HG02588 (cell line): ENCODE measurements at regions not wholly inside any gene's neighbourhood (a gene's known extent, or its start where the extent isn't known, plus 50 kb on each side); places are given as distances from the start of the nearest gene placed in this dataset.
"Not testable (repeated sequence)": the region's sequence is repeated elsewhere in the genome, so short reads cannot be mapped to it uniquely, and the experiment has no call there.

Experiments
- ATAC-seq: cut with Tn5 transposase; IDR thresholded peaks from one replicate; pipeline ENCODE4 v1.9.1; 2021; ENCODE audit warnings: mild to moderate bottlenecking, moderate library complexity; ENCODE audit not compliant: unreplicated experiment

DNA sequence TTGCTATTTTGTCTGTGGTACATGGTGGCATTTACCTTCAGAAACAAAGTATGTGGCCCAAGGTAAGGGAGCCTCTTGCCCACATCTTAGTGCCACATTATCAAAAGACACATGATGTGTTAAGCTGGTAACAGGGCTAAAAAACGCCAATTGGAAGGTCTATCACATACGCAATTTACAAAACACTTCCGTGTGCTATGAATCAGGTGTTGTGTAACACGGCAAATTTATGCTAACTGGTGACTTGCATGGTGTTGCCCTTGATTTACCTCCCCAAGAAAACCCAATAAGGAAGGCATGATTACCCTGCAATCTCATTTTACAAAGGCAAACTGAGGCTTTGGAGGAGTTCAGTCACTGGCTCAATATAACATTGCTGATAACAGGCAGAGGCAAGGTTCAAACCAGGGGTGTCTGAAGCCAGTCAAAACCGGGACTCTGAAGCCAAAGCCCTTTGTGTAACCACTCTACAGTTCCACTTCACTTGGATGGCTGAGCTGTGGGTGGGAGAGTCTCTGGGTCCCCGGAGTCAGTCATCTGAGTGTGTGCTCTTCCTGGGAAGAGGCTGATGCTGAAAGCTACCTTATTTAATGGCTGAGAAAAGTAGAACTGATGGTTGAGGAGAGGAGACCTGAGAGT is 103.9 kb upstream of the BCL6 start:
- no peak for ATAC-seq

GRCh38 chr3:187850258-187850921 is 105.1 kb upstream of the BCL6 start:
- ATAC-seq: no peak

- ATAC-seq: no peak
Measured at GRCh38 chr3:187852842-187853730, 107.8 kb upstream of the BCL6 start.

DNA sequence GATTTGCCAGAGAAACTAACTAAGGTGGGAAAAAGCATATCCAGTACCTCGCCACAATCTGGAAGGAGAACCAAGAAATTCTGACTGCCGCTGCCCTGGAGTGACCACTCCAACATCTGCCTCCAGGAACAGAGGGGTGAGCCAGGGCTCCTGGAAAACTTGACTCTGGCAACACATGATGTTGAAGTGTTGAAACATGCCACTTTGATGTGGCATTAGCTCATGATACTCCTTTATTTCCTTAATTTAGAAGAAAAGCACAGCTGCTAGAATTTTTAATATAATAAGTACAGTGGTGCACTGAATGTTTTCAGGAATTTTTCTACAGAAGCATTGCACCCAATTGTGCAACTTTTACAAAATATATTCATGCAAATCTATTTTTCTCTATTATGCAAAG is 109.9 kb upstream of the BCL6 start:
- no peak for ATAC-seq

GRCh38 chr3:187856555-187856954 is 111.3 kb upstream of the BCL6 start:
- ATAC-seq: no peak

DNA sequence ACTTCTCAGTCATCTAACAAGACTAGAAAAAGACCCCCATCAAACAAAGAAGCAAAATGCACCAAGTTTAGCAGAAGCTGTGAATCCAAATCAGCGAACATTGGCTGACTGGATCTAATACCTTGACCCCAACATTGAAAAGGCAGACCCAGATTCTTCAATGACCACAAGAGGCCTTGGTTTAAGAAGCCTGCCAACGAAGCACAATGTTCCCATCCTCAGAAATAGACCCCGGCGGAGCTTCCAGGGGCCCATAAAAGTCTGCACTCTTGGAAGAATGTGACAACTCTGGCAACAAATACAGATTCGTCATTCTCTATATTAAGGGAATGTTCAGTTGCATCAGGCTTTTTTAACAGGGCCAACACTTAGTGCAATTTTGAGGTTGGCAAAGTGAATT is 112.8 kb upstream of the BCL6 start:
- no peak for ATAC-seq

- ATAC-seq: no peak
Measured at GRCh38 chr3:187858711-187859110, 113.4 kb upstream of the BCL6 start.

- not testable (repeated sequence) for ATAC-seq
Measured at GRCh38 chr3:187862701-187863277, 117.5 kb upstream of the BCL6 start.

GRCh38 chr3:187870360-187871203 is 125.3 kb upstream of the BCL6 start:
- ATAC-seq: peak; percentile 84

- ATAC-seq: no peak
Measured at GRCh38 chr3:187871204-187871591, 125.9 kb upstream of the BCL6 start.

DNA sequence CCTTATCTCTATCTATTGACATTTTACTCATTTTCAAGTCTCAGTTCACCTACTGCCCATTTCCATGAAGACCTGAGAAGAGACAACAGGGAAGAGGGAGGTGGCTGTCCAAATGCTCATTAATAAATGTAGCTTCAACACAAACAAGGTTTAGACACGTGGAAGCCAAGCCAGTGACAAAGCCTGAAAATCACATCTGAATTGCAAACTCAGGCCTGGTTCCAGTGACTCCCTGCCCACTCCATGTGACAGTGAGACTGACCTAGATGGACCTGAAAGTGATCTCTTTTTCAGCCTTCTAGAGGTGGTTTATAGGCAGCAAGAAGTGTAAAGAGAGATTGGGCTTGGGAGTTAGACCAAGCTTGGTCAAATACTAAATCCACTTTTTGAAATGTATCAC is 126.6 kb upstream of the BCL6 start:
- no peak for ATAC-seq

DNA sequence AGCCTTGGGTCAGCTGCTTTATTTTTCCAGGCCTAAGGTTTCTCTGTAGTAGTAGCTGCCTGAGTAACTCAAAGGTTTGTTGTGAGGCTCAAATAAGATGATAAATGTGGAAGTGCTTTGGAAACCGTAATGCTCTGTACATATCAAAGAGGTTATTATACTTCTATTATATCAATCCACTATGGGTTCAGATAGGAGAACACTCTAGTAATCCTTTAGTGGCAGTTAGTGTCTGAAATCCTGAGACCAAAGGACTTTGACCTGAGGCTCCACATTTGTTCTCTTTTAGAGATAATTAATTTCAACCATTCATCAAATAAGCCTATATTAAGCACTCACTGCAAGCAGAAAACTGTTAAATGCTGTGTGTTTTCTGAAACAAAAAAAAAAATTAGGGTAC is 128.6 kb upstream of the BCL6 start:
- ATAC-seq: no peak

- no peak for ATAC-seq
Measured at GRCh38 chr3:187875863-187876262, 130.6 kb upstream of the BCL6 start.

GRCh38 chr3:187878772-187879518 is 133.7 kb upstream of the BCL6 start:
- ATAC-seq: no peak

GRCh38 chr3:187880441-187880840 is 135.2 kb upstream of the BCL6 start:
- no peak for ATAC-seq

GRCh38 chr3:187880851-187881250 is 135.6 kb upstream of the BCL6 start:
- no peak for ATAC-seq

DNA sequence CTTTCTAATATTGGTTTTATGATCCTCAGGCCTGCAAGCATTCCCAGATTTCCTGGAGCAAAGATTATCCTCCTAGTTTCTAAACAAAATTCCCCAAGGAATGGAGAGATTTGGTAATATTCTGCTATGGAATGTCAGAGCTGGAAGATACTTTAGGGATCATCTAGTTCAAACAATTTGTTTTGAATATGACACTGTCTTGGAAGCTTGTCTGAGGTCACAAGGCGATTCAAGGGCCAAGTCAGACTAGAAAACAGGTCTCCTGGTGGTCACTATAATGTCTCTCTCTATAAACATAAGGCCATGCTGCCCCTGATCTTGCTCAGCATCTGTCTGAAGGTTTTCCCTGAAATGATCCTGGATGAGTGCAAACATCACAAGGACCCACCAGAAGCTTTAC is 143.4 kb upstream of the BCL6 start:
- ATAC-seq: no peak

DNA sequence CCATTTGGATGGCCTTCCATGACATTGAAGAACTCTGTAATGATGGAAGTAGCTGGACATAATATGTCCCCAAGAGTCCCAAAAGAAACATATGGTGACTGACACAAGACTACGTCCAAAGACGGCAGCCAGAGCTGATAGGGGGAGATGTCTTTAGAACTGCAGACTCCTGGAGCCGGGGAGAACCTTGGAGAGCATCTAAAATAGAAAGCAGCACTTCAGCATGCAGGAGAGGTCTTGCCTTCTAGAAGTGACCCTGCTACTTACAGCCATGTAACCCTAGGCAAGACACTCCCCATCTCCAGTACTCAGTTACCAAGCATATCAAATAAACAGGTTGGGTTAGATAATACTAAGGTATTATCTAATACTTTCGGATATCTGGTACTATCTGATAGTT is 143.8 kb upstream of the BCL6 start:
- ATAC-seq: no peak

DNA sequence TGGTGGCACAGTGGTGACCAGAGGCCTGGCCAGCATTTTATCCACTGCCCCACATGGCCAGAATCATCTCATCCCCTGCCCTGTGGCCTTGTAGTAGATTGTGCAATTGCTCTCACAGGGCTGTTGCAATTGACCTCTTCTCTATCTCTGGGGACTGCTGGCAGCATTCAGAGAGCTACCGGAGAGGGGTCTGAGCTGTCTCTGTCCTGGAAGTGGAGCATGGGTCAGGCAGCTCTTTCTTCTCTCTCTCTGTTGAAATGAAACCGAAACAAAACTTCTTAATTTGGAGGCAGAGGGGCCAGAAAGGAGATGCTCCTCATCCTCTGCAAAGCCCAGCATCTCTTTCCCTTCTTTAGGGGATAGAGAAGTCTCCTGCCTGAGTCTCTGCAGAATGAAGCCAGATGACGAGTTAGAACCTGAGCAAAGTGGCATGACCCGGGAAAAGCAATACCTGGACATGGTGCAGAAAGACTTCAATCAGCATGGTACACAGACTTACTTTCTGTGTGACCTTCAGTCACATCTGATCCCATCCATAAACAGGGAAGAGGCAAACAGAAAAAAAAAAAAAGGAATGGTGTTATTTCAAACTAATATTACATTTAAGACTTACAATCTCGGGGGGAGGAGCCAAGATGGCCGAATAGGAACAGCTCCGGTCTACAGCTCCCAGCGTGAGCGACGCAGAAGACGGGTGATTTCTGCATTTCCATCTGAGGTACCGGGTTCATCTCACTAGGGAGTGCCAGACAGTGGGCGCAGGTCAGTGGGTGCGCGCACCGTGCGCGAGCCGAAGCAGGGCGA is 144.5 kb upstream of the BCL6 start:
- ATAC-seq: no peak
